ENCODE measurements at regions not wholly inside any gene's neighbourhood (a gene's known extent, or its start where the extent isn't known, plus 50 kb on each side); places are given as distances from the start of the nearest gene placed in this dataset.

GRCh38 chr20:12883507-12883885 is 125.3 kb upstream of the SPTLC3 start (continued):
- TF ChIP-seq FOXM1 (IDR thresholded peaks at IDR 0.05; ENCODE audit: low read depth) (no peak), FOXM1 (CRISPR knock-in tag; IDR thresholded peaks at IDR 0.05; ENCODE audit: low read depth) (no peak)
- TF ChIP-seq, protein P1, sequence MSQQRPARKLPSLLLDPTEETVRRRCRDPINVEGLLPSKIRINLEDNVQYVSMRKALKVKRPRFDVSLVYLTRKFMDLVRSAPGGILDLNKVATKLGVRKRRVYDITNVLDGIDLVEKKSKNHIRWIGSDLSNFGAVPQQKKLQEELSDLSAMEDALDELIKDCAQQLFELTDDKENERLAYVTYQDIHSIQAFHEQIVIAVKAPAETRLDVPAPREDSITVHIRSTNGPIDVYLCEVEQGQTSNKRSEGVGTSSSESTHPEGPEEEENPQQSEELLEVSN (IDR thresholded peaks at IDR 0.05; ENCODE audit: borderline replicate concordance in 1 of 2, extremely low read depth in 1 of 2, insufficient read depth in 1 of 2, insufficient read length in 1 of 2, low read depth in 1 of 2, low read length in 1 of 2, poor library complexity in 1 of 2, severe bottlenecking in 1 of 2): no peak

GRCh38 chr20:12886618-12887363 is 122.0 kb upstream of the SPTLC3 start:
- FAIRE-seq: no peak
- Histone ChIP-seq H3K79me2 (ENCODE audit: control insufficient read depth, insufficient read depth, low read length) (no peaks in the 10 kb centered on the region), H4K20me1 (replicated peaks; ENCODE audit: control insufficient read depth, insufficient read depth, low read length) (no peaks in the 10 kb centered on the region), H3K27me3 (ENCODE audit: control insufficient read depth in 2 of 2, insufficient read depth in 2 of 2, low read length in 2 of 2) (no peaks in the 10 kb centered on the region), H3K9me1 (ENCODE audit: control insufficient read depth, insufficient read depth, low read length) (no peaks in the 10 kb centered on the region), H3K36me3 (ENCODE audit: control insufficient read depth, insufficient read depth, low read length) (no peaks in the 10 kb centered on the region), H3K9me3 (replicated peaks; ENCODE audit: control insufficient read depth, insufficient read depth, low read depth, low read length) (no peaks in the 10 kb centered on the region), H3K4me2 (ENCODE audit: insufficient read depth, low read length) (no peak overlapping the region), H3K27ac (ENCODE audit: extremely low read depth, low read depth, low read length) (no peak overlapping the region), H3K4me1 (replicated peaks in 1 of 2; ENCODE audit: control insufficient read depth in 2 of 2, insufficient read depth in 2 of 2, low read length in 2 of 2) (no peaks in the 10 kb centered on the region), H3K4me3 (no peak overlapping the region), H2AFZ (ENCODE audit: low read depth, low read length) (no peak overlapping the region), H3K9ac (ENCODE audit: insufficient read depth in 1 of 2, low read depth in 2 of 2, low read length in 2 of 2) (no peak overlapping the region)
- ChIA-PET CTCF (ENCODE audit: low intra/inter-chr PET ratio) (no interaction called here), POLR2A (no interaction called here)
- no peak for DNase-seq (ENCODE audit: extremely low read depth in 1 of 4, low spot score in 3 of 4)
- WGBS (ENCODE audit: insufficient coverage, low coverage, missing lambda C conversion rate): 2% methylated on average over 5 of the region's 5 CpGs
- intact Hi-C loops (cut with micrococcal nuclease) (no loop called here), in situ Hi-C loops (cut with MboI) (no loop called here)
- ATAC-seq: no peak
- no TSS peak for BruUV-seq (replicated peaks)
- TF ChIP-seq TRIM24 (IDR thresholded peaks at IDR 0.05) (no peak), HINFP (tag; conservative IDR thresholded peaks at IDR 0.05; ENCODE audit: low read depth) (no peak), POLR2G (IDR thresholded peaks at IDR 0.05; ENCODE audit: low read depth, low read length) (no peak), FOXJ2 (tag; IDR thresholded peaks at IDR 0.05) (no peak)
- TF ChIP-seq, protein P2, sequence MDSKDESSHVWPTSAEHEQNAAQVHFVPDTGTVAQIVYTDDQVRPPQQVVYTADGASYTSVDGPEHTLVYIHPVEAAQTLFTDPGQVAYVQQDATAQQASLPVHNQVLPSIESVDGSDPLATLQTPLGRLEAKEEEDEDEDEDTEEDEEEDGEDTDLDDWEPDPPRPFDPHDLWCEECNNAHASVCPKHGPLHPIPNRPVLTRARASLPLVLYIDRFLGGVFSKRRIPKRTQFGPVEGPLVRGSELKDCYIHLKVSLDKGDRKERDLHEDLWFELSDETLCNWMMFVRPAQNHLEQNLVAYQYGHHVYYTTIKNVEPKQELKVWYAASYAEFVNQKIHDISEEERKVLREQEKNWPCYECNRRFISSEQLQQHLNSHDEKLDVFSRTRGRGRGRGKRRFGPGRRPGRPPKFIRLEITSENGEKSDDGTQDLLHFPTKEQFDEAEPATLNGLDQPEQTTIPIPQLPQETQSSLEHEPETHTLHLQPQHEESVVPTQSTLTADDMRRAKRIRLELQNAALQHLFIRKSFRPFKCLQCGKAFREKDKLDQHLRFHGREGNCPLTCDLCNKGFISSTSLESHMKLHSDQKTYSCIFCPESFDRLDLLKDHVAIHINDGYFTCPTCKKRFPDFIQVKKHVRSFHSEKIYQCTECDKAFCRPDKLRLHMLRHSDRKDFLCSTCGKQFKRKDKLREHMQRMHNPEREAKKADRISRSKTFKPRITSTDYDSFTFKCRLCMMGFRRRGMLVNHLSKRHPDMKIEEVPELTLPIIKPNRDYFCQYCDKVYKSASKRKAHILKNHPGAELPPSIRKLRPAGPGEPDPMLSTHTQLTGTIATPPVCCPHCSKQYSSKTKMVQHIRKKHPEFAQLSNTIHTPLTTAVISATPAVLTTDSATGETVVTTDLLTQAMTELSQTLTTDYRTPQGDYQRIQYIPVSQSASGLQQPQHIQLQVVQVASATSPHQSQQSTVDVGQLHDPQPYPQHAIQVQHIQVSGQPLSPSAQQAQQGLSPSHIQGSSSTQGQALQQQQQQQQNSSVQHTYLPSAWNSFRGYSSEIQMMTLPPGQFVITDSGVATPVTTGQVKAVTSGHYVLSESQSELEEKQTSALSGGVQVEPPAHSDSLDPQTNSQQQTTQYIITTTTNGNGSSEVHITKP (IDR thresholded peaks at IDR 0.05; ENCODE audit: partially characterized antibody): no peak
- TF ChIP-seq, protein P3, sequence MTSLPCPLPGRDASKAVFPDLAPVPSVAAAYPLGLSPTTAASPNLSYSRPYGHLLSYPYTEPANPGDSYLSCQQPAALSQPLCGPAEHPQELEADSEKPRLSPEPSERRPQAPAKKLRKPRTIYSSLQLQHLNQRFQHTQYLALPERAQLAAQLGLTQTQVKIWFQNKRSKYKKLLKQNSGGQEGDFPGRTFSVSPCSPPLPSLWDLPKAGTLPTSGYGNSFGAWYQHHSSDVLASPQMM (CRISPR knock-in tag; IDR thresholded peaks at IDR 0.05): no peak
- TF ChIP-seq, protein P4, sequence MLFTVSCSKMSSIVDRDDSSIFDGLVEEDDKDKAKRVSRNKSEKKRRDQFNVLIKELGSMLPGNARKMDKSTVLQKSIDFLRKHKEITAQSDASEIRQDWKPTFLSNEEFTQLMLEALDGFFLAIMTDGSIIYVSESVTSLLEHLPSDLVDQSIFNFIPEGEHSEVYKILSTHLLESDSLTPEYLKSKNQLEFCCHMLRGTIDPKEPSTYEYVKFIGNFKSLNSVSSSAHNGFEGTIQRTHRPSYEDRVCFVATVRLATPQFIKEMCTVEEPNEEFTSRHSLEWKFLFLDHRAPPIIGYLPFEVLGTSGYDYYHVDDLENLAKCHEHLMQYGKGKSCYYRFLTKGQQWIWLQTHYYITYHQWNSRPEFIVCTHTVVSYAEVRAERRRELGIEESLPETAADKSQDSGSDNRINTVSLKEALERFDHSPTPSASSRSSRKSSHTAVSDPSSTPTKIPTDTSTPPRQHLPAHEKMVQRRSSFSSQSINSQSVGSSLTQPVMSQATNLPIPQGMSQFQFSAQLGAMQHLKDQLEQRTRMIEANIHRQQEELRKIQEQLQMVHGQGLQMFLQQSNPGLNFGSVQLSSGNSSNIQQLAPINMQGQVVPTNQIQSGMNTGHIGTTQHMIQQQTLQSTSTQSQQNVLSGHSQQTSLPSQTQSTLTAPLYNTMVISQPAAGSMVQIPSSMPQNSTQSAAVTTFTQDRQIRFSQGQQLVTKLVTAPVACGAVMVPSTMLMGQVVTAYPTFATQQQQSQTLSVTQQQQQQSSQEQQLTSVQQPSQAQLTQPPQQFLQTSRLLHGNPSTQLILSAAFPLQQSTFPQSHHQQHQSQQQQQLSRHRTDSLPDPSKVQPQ (CRISPR knock-in tag; IDR thresholded peaks at IDR 0.05; ENCODE audit: borderline replicate concordance): no peak
